DND-41 (cell line): ENCODE measurements at regions not wholly inside any gene's neighbourhood (a gene's known extent, or its start where the extent isn't known, plus 50 kb on each side); places are given as distances from the start of the nearest gene placed in this dataset.

Experiments
- ATAC-seq: fragments of 200-7000 bp; cut with Tn5 transposase; 3 replicates; pipeline ENCODE4 v1.9.1; 2021; ENCODE audit warnings: low read depth; ENCODE audit not compliant: insufficient read depth
- DNase-seq: peaks from one replicate; pipeline ENCODE4 v3.0.0-alpha.2; 2020
- H2AFZ ChIP-seq: 2 replicates; pipeline ENCODE4 v1.6.0; 2012; ENCODE audit warnings: low read depth, low read length
- H3K27ac ChIP-seq: 2 replicates; pipeline ENCODE4 v1.5.1; 2012; ENCODE audit warnings: low read length, inconsistent platforms
- H3K27me3 ChIP-seq: fragments of 200-600 bp; sonication (generic); 2 replicates; pipeline ENCODE4 v1.6.0; 2012; ENCODE audit warnings: low read length, mild to moderate bottlenecking, inconsistent platforms; ENCODE audit not compliant: insufficient read depth, poor library complexity
- H3K36me3 ChIP-seq: 2 replicates; pipeline ENCODE4 v1.5.1; 2012; ENCODE audit warnings: low read length, inconsistent platforms; ENCODE audit not compliant: insufficient read depth
- H3K4me1 ChIP-seq: 2 replicates; pipeline ENCODE4 v1.5.1; 2012; ENCODE audit warnings: mild to moderate bottlenecking, low read length; ENCODE audit not compliant: insufficient read depth
- H3K4me2 ChIP-seq: 2 replicates; pipeline ENCODE4 v1.6.0; 2012; ENCODE audit warnings: mild to moderate bottlenecking, moderate library complexity, low read length, inconsistent platforms; ENCODE audit not compliant: insufficient read depth
- H3K4me3 ChIP-seq, 2 experiments: fragments of 200-600 bp in 1 of 2; shearing (Covaris generic) in 1 of 2; 2 replicates each; pipeline ENCODE4 v1.5.1; 2012 to 2016; ENCODE audit warnings: inconsistent platforms in 2 of 2, low read length in 2 of 2, mild to moderate bottlenecking in 2 of 2, low read depth in 1 of 2, moderate library complexity in 1 of 2
- H3K79me2 ChIP-seq: 2 replicates; pipeline ENCODE4 v1.6.0; 2012; ENCODE audit warnings: low read length, inconsistent platforms; ENCODE audit not compliant: insufficient read depth
- H3K9ac ChIP-seq: 2 replicates; pipeline ENCODE4 v1.6.0; 2012; ENCODE audit warnings: low read depth, mild to moderate bottlenecking, inconsistent platforms, low read length, moderate library complexity
- H3K9me3 ChIP-seq: 2 replicates; pipeline ENCODE4 v1.5.1; 2012; ENCODE audit warnings: low read length, moderate library complexity, mild to moderate bottlenecking, inconsistent platforms; ENCODE audit not compliant: insufficient read depth, severe bottlenecking
- H4K20me1 ChIP-seq: 2 replicates; pipeline ENCODE4 v1.6.0; 2012; ENCODE audit warnings: low read length; ENCODE audit not compliant: insufficient read depth
- CTCF ChIP-seq: IDR thresholded peaks from 2 replicates; pipeline ENCODE4 v1.5.1; 2012; ENCODE audit warnings: borderline replicate concordance, low read length, moderate library complexity, mild to moderate bottlenecking; ENCODE audit not compliant: poor library complexity, severe bottlenecking; ENCODE audit errors: extremely low read depth
- EZH2 ChIP-seq: IDR thresholded peaks from 3 replicates; pipeline ENCODE4 v1.6.1; 2012; ENCODE audit warnings: borderline replicate concordance, low read depth, mild to moderate bottlenecking, moderate library complexity, low read length, inconsistent platforms; ENCODE audit not compliant: severe bottlenecking

DNA sequence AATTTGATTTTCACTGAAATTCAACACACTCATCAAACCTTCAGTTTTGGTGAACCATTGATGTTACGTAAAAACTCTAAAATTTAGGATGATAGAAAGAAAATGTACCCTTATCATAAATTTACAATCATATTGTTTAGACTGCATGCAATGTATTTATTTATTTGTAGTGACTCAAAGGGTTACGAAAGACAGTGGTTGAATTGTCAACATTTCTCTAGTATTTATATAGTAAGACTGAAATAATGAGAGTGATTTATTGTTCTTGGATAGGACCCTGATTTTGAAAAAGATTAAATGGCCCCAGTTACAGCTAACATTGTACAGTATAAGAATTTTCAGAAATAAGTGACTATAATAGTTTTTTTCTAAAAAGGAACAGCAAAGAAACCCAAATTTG, 591.5 kb downstream of the RFPL4B start:
- H3K27ac ChIP-seq, result no peak overlapping the region
- H3K4me1 ChIP-seq, result no peaks in the 10 kb centered on the region
- H3K4me3 ChIP-seq, result no peak overlapping the region
- no peak overlapping the region for H3K9ac ChIP-seq
- no peaks in the 10 kb centered on the region for H3K9me3 ChIP-seq
- H3K36me3 ChIP-seq, result no peaks in the 10 kb centered on the region
- no peaks in the 10 kb centered on the region for H3K27me3 ChIP-seq
- H4K20me1 ChIP-seq, result no peaks in the 10 kb centered on the region
- TF ChIP-seq CTCF, result no peak
- no peak for TF ChIP-seq EZH2
- no peak overlapping the region for H2AFZ ChIP-seq
- no peak for DNase-seq
- no peaks in the 10 kb centered on the region for H3K79me2 ChIP-seq
- H3K4me2 ChIP-seq, result no peak overlapping the region
- ATAC-seq, result no peak

GRCh38 chr6:112939563-112939962, 592.4 kb downstream of the RFPL4B start:
- Histone ChIP-seq H2AFZ (no peak overlapping the region), H4K20me1 (no peaks in the 10 kb centered on the region), H3K9me3 (no peaks in the 10 kb centered on the region), H3K36me3 (no peaks in the 10 kb centered on the region), H3K79me2 (no peaks in the 10 kb centered on the region), H3K4me3 (no peak overlapping the region), H3K4me2 (no peak overlapping the region), H3K27ac (no peak overlapping the region), H3K4me1 (no peaks in the 10 kb centered on the region), H3K9ac (no peak overlapping the region), H3K27me3 (no peaks in the 10 kb centered on the region)
- ATAC-seq (no peak), DNase-seq (no peak)
- no peak for TF ChIP-seq CTCF

DNA sequence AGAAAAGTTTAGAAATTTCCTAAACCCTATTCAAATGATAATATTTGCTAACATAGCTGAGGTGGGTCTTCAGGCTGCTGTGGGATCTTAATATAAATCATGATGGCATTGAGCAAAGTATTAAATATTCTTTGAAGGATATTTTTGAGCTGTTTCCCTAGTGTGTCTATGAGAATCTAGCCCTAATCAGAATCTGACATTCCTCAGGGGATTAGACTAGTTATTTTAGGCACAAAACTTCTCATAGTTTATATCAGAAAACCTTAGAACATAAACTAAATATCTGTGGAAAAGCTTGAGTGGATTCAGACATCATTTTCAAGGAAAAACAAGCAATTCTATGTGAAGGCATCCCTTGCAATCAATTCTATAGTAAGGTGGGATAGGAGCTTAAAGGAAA, 594.5 kb downstream of the RFPL4B start:
- no peak overlapping the region for H3K4me2 ChIP-seq
- H3K4me1 ChIP-seq, result no peaks in the 10 kb centered on the region
- no peaks in the 10 kb centered on the region for H3K79me2 ChIP-seq
- H3K4me3 ChIP-seq, result no peak overlapping the region
- TF ChIP-seq EZH2, result no peak
- no peak for TF ChIP-seq CTCF
- H3K9ac ChIP-seq, result no peak overlapping the region
- no peak overlapping the region for H3K27ac ChIP-seq
- no peaks in the 10 kb centered on the region for H4K20me1 ChIP-seq
- H2AFZ ChIP-seq, result no peak overlapping the region
- DNase-seq (no peak), ATAC-seq (no peak)
- H3K9me3 ChIP-seq, result no peaks in the 10 kb centered on the region
- H3K36me3 ChIP-seq, result no peaks in the 10 kb centered on the region
- no peaks in the 10 kb centered on the region for H3K27me3 ChIP-seq

DNA sequence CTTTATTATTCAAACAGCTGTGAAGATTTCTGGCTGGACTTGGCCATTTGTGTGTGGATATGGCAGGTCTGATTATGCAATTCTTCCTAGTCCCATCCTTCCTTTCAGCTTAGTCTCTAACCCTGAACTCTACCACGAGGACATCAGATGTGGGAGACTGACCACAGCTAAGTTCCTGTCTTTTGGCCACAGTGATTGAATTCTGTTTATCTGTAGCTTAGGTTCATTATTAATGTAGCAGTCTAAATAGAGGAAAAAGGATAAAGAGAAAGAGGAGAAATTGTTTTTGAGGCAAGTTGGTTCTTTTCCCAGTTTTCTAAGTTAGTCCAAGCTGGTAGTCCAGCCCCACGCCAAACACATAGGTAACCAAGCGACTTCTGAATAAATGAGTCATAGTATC, 598.9 kb downstream of the RFPL4B start:
- Histone ChIP-seq H3K27me3 (no peaks in the 10 kb centered on the region), H3K4me1 (no peaks in the 10 kb centered on the region), H3K4me2 (no peak overlapping the region), H3K9me3 (no peaks in the 10 kb centered on the region), H3K9ac (no peak overlapping the region), H4K20me1 (no peaks in the 10 kb centered on the region), H3K27ac (no peak overlapping the region), H3K79me2 (no peaks in the 10 kb centered on the region), H3K36me3 (no peaks in the 10 kb centered on the region), H3K4me3 (no peak overlapping the region), H2AFZ (no peak overlapping the region)
- TF ChIP-seq EZH2, result no peak
- TF ChIP-seq CTCF, result no peak
- DNase-seq, result no peak
- ATAC-seq, result no peak
